GM12878 (cell line): ENCODE measurements at regions not wholly inside any gene's neighbourhood (a gene's known extent, or its start where the extent isn't known, plus 50 kb on each side); places are given as distances from the start of the nearest gene placed in this dataset.

Experiments used
- ATAC-seq: fragments of 200-7000 bp; cut with Tn5 transposase; 3 replicates; pipeline ENCODE4 v1.9.1; 2020; ENCODE audit warnings: mild to moderate bottlenecking, moderate library complexity
- BruUV-seq: library from RNA; stranded (reverse); fragments of 400-500 nt; replicated peaks from 2 replicates; lab custom pipeline; 2021; lab: Mats Ljungman, UMichigan
- CTCF ChIA-PET: fragments of 300-600 bp; sonication (Branson Sonifier 250); formaldehyde crosslinking; extraction: SDS; loops from one replicate; lab custom pipeline; 2021; ENCODE audit warnings: inconsistent platforms; lab: Yijun Ruan, JAX
- POLR2A ChIA-PET: fragments of 350-600 bp; formaldehyde crosslinking; extraction: SDS; loops from one replicate; lab custom pipeline; 2021; ENCODE audit warnings: inconsistent platforms; lab: Charles Lee
- RAD21 ChIA-PET: fragments of 300-600 bp; sonication (Branson Sonifier 250); formaldehyde crosslinking; loops from one replicate; lab custom pipeline; 2023; ENCODE audit warnings: antibody characterized with exemption; ENCODE audit not compliant: unreplicated experiment; lab: Charles Lee
- SMC1A ChIA-PET: fragments of 300-600 bp; sonication (Branson Sonifier 250); formaldehyde crosslinking; loops from one replicate; lab custom pipeline; 2023; ENCODE audit not compliant: unreplicated experiment, uncharacterized antibody; lab: Charles Lee
- DNase-seq: peaks from one replicate; pipeline ENCODE4 v3.0.0-alpha.2; 2011; ENCODE audit warnings: low read depth, low spot score
- FAIRE-seq: peaks from 3 replicates; lab custom pipeline; 2011; peaks lifted over from hg19 to GRCh38; lab: Jason Lieb, UNC
- H2AFZ ChIP-seq: 2 replicates; pipeline ENCODE4 v1.6.0; 2011; ENCODE audit warnings: low read depth, low read length, control low read depth; ENCODE audit not compliant: control insufficient read depth
- H3K27ac ChIP-seq: 2 replicates; pipeline ENCODE4 v1.5.1; 2011; ENCODE audit warnings: control low read depth; ENCODE audit not compliant: control insufficient read depth, insufficient read depth
- H3K27me3 ChIP-seq, 2 experiments: replicated peaks in 1 of 2; 2 replicates each; pipeline versions ENCODE4 v1.6.0 to v1.6.1; 2011; ENCODE audit warnings: low read length in 1 of 2; ENCODE audit not compliant: control insufficient read depth in 2 of 2, insufficient read depth in 2 of 2
- H3K36me3 ChIP-seq, 2 experiments: 2 replicates each; pipeline ENCODE4 v1.5.1; 2011; ENCODE audit warnings: low read length in 1 of 2; ENCODE audit not compliant: control insufficient read depth in 2 of 2, insufficient read depth in 2 of 2
- H3K4me1 ChIP-seq: 2 replicates; pipeline ENCODE4 v1.6.1; 2011; ENCODE audit warnings: mild to moderate bottlenecking, low read length, moderate library complexity, mixed read lengths; ENCODE audit not compliant: control insufficient read depth, insufficient read depth
- H3K4me2 ChIP-seq: 2 replicates; pipeline ENCODE4 v1.6.0; 2011; ENCODE audit warnings: control low read depth; ENCODE audit not compliant: control insufficient read depth, insufficient read depth
- H3K4me3 ChIP-seq: fragments of 200-600 bp; sonication (generic); 2 replicates; pipeline ENCODE4 v1.5.1; 2016
- H3K79me2 ChIP-seq: 2 replicates; pipeline ENCODE4 v1.6.0; 2011; ENCODE audit warnings: low read length; ENCODE audit not compliant: control insufficient read depth, insufficient read depth
- H3K9ac ChIP-seq: 2 replicates; pipeline ENCODE4 v1.8.0; 2011; ENCODE audit warnings: low read length, control low read depth, mixed read lengths; ENCODE audit not compliant: control insufficient read depth, insufficient read depth
- H3K9me3 ChIP-seq: replicated peaks from 3 replicates; pipeline ENCODE4 v1.5.1; 2011; ENCODE audit warnings: mild to moderate bottlenecking, low read length; ENCODE audit not compliant: control insufficient read depth, insufficient read depth
- H4K20me1 ChIP-seq: 2 replicates; pipeline ENCODE4 v1.6.0; 2011; ENCODE audit not compliant: control insufficient read depth, insufficient read depth
- BCL11A ChIP-seq: IDR thresholded peaks from 2 replicates; pipeline ENCODE4 v1.6.1; 2011; ENCODE audit warnings: low read depth, low read length
- HCFC1 ChIP-seq: fragments of 150-350 bp; IDR thresholded peaks from 2 replicates; pipeline ENCODE4 v1.6.1; 2014; ENCODE audit warnings: low read length
- HDAC2 ChIP-seq: fragments of 200-600 bp; sonication (generic); IDR thresholded peaks from 2 replicates; pipeline ENCODE4 v1.6.1; 2017
- HDGF ChIP-seq: fragments of 450-650 bp; IDR thresholded peaks from 2 replicates; pipeline ENCODE4 v1.6.1; 2016; ENCODE audit warnings: antibody characterized with exemption
- IRF4 ChIP-seq: IDR thresholded peaks from 2 replicates; pipeline ENCODE4 v1.6.1; 2011; ENCODE audit warnings: low read depth, low read length
- KLF5 ChIP-seq: fragments of 450-650 bp; IDR thresholded peaks from 2 replicates; pipeline ENCODE4 v1.6.1; 2014; ENCODE audit warnings: mild to moderate bottlenecking; ENCODE audit not compliant: partially characterized antibody
- NFIC ChIP-seq: IDR thresholded peaks from 2 replicates; pipeline ENCODE4 v1.6.1; 2012; ENCODE audit warnings: low read depth, mild to moderate bottlenecking, inconsistent platforms, low read length, moderate library complexity
- TBL1XR1 ChIP-seq: IDR thresholded peaks from 2 replicates; pipeline ENCODE4 v1.6.1; 2012; ENCODE audit warnings: low read depth, low read length, improper control_type of control experiment
- ZNF24 ChIP-seq: fragments of 450-650 bp; IDR thresholded peaks from 2 replicates; pipeline ENCODE4 v1.6.1; 2017; ENCODE audit warnings: antibody characterized with exemption, mild to moderate bottlenecking
- WGBS: methylation state at CpG from one replicate; pipeline ENCODE4 v1.1.6; 2016; ENCODE audit warnings: low lambda C conversion rate; ENCODE audit not compliant: insufficient replicate concordance, insufficient coverage; ENCODE audit errors: missing lambda C conversion rate; 5-methylcytosine and 5-hydroxymethylcytosine counted together
- in situ Hi-C: fragments of 300-500 bp; cut with MboI; formaldehyde crosslinking; loops from 9 replicates; pipeline ENCODE4 v1.14.3; 2018; ENCODE audit warnings: mixed read lengths
- intact Hi-C: fragments of 100-400 bp; cut with micrococcal nuclease; formaldehyde crosslinking; loops from one replicate; pipeline ENCODE4 v1.14.2; 2022; ENCODE audit not compliant: unreplicated experiment
- TF ChIP-seq, protein P1 (sequence below): fragments of 150-350 bp; IDR thresholded peaks from 2 replicates; pipeline ENCODE4 v1.6.1; 2014; ENCODE audit warnings: mild to moderate bottlenecking, low read depth, low read length

DNA sequence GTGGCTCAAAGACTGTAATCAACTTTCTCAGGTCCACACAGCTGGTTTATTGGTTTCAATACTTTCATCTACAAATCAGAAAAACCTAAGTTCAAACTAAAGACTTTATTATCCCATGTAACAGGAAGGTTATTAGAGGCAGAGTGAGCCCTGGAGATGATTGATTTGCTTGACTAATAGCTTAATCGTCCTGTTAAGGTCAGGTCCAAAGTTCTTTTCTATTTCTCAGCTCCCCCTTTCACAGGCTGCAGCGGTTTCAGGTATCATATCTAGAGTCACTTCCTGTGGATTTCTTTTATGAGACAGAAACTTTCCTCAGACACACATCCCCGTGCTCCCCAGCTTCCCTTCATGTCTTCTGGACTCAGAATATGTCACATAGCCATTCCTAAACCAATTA, 166.4 kb downstream of the PRELID2 start:
- in situ Hi-C loops (no loop called here), intact Hi-C loops (no loop called here)
- no peaks in the 10 kb centered on the region for H3K79me2 ChIP-seq
- no peaks in the 10 kb centered on the region for H4K20me1 ChIP-seq
- 4% methylated on average over 3 of the region's 3 CpGs for WGBS
- ChIA-PET SMC1A (no interaction called here), RAD21 (no interaction called here), CTCF (interaction anchor here (0.9 kb wide), 1 partner anchor 13 kb away, joined by 3 read pairs; no protein-coding TSS in a partner anchor), POLR2A (no interaction called here)
- no peak for DNase-seq
- peak; percentile 38; the same call in 2 of the 3 replicates for ATAC-seq
- no peak for TF ChIP-seq TBL1XR1
- no peaks in the 10 kb centered on the region; a peak in 1 of 4 replicates for H3K27me3 ChIP-seq
- no TSS peak for BruUV-seq
- no peaks in the 10 kb centered on the region for H3K4me1 ChIP-seq
- H3K9ac ChIP-seq = no peak overlapping the region
- no peak for FAIRE-seq
- no peak overlapping the region for H2AFZ ChIP-seq
- no peak overlapping the region for H3K27ac ChIP-seq
- no peak overlapping the region for H3K4me2 ChIP-seq
- H3K4me3 ChIP-seq = no peak overlapping the region
- H3K36me3 ChIP-seq = no peaks in the 10 kb centered on the region
- H3K9me3 ChIP-seq = no peaks in the 10 kb centered on the region

DNA sequence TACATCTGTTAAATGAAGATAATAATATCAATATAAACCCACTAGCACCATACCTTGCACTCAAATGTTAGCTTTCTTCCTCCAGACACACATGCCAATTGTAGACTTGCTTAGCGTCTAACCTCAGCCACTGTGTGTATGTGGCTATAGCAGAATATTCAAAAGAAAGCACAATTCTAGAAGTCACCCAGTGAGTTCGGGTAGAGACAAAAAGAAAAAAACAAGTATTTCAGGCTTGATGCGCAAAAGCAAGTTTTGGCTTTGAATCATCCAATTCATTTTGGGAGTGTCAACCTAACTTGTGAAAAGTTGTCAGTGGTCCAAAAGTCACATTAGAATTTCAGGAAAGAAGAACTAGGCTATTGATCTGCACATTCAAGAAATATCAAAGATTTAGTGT, 167.4 kb downstream of the PRELID2 start:
- H3K27ac ChIP-seq = no peak overlapping the region
- ChIA-PET SMC1A (no interaction called here), CTCF (interaction anchor here (0.9 kb wide), 1 partner anchor 14 kb away, joined by 3 read pairs; no protein-coding TSS in a partner anchor), RAD21 (no interaction called here), POLR2A (no interaction called here)
- WGBS = 54% methylated on average over 3 of the region's 3 CpGs
- no TSS peak for BruUV-seq
- H3K79me2 ChIP-seq = no peaks in the 10 kb centered on the region
- no peak for ATAC-seq
- no peak for FAIRE-seq
- no peaks in the 10 kb centered on the region for H4K20me1 ChIP-seq
- in situ Hi-C loops (no loop called here), intact Hi-C loops (no loop called here)
- no peaks in the 10 kb centered on the region for H3K4me1 ChIP-seq
- H2AFZ ChIP-seq = no peak overlapping the region
- no peaks in the 10 kb centered on the region for H3K9me3 ChIP-seq
- no peaks in the 10 kb centered on the region for H3K36me3 ChIP-seq
- no peak overlapping the region for H3K4me2 ChIP-seq
- H3K4me3 ChIP-seq = no peak overlapping the region
- no peaks in the 10 kb centered on the region; a peak in 1 of 4 replicates for H3K27me3 ChIP-seq
- H3K9ac ChIP-seq = no peak overlapping the region
- TF ChIP-seq ZNF24 (no peak), BCL11A (no peak), HCFC1 (no peak), HDGF (no peak), IRF4 (no peak), KLF5 (no peak), HDAC2 (no peak), NFIC (no peak)
- TF ChIP-seq, protein P1, sequence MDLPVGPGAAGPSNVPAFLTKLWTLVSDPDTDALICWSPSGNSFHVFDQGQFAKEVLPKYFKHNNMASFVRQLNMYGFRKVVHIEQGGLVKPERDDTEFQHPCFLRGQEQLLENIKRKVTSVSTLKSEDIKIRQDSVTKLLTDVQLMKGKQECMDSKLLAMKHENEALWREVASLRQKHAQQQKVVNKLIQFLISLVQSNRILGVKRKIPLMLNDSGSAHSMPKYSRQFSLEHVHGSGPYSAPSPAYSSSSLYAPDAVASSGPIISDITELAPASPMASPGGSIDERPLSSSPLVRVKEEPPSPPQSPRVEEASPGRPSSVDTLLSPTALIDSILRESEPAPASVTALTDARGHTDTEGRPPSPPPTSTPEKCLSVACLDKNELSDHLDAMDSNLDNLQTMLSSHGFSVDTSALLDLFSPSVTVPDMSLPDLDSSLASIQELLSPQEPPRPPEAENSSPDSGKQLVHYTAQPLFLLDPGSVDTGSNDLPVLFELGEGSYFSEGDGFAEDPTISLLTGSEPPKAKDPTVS = no peak
- DNase-seq = no peak
